ENCODE measurements at regions not wholly inside any gene's neighbourhood (a gene's known extent, or its start where the extent isn't known, plus 50 kb on each side); places are given as distances from the start of the nearest gene placed in this dataset.

GRCh38 chr4:59698041-59698440 lies 1502.1 kb upstream of the ADGRL3 start:
- Histone ChIP-seq H3K9ac (replicated peaks in 1 of 4; ENCODE audit: extremely low read depth in 1 of 4, low read depth in 3 of 4, low read length in 3 of 4) (no peak overlapping the region), H3K9me3 (ENCODE audit: insufficient read depth in 2 of 2, low read depth in 1 of 2, low read length in 1 of 2) (no peaks in the 10 kb centered on the region)
- TF ChIP-seq CBX8 (IDR thresholded peaks at IDR 0.05; ENCODE audit: borderline replicate concordance, low read depth, low read length) (no peak), RAD21 (IDR thresholded peaks at IDR 0.05 in 1 of 2, conservative IDR thresholded peaks at IDR 0.05 in 1 of 2; ENCODE audit: low read depth in 2 of 2, low read length in 2 of 2) (no peak)

More at GRCh38 chr4:59698041-59698440, 1502.1 kb upstream of the ADGRL3 start:
- no peak overlapping the region for H2AK5ac ChIP-seq (ENCODE audit: low read depth, low read length)
- ChIA-PET CTCF (ENCODE audit: partially characterized antibody) (no interaction called here), POLR2A (ENCODE audit: partially characterized antibody) (no interaction called here)
- no peak overlapping the region for H2BK12ac ChIP-seq (ENCODE audit: low read depth, low read length)
- DNase-seq (ENCODE audit: low read depth in 1 of 2, low spot score in 2 of 2) (no peak), FAIRE-seq (no peak)
- H3K23me2 ChIP-seq (ENCODE audit: low read depth, low read length) = no peaks in the 10 kb centered on the region
- H2BK15ac ChIP-seq (ENCODE audit: low read length) = no peak overlapping the region
- H4K5ac ChIP-seq (ENCODE audit: insufficient read length, low read depth, low read length) = no peak overlapping the region
- H3K23ac ChIP-seq (ENCODE audit: insufficient read length) = no peak overlapping the region
- no peak overlapping the region for H3K4me3 ChIP-seq (ENCODE audit: extremely low read depth in 1 of 4, insufficient read depth in 2 of 4, low read depth in 3 of 4, low read length in 4 of 4)
- H2AFZ ChIP-seq (ENCODE audit: low read length) = no peak overlapping the region
- 90% methylated on average over 2 of the region's 2 CpGs; no CpG with 5 or more reads in 1 of the 2 experiments for WGBS, 2 experiments (ENCODE audit: extremely low coverage in 1 of 2, insufficient coverage in 1 of 2, insufficient read length in 1 of 2, insufficient replicate concordance in 2 of 2, low coverage in 1 of 2, low lambda C conversion rate in 2 of 2, missing lambda C conversion rate in 1 of 2)
- H3K18ac ChIP-seq (ENCODE audit: extremely low read depth, low read length) = no peak overlapping the region
- H3K79me1 ChIP-seq (ENCODE audit: low read depth, low read length) = no peaks in the 10 kb centered on the region
- H4K8ac ChIP-seq (ENCODE audit: extremely low read depth, insufficient read depth, low read length) = no peak overlapping the region
- no peak overlapping the region for H4K91ac ChIP-seq (replicated peaks; ENCODE audit: insufficient read length, low read length)
- no peak overlapping the region for H3K14ac ChIP-seq (ENCODE audit: insufficient read length)
- no peaks in the 10 kb centered on the region for H3K4me1 ChIP-seq (replicated peaks in 1 of 4; ENCODE audit: control insufficient read depth in 3 of 4, insufficient read depth in 4 of 4, low read length in 3 of 4)
- H3K27me3 ChIP-seq (replicated peaks in 1 of 4; ENCODE audit: control insufficient read depth in 3 of 4, extremely low read depth in 1 of 4, insufficient read depth in 3 of 4, low read length in 3 of 4) = no peaks in the 10 kb centered on the region
- no peaks in the 10 kb centered on the region for H3K36me3 ChIP-seq (ENCODE audit: control insufficient read depth in 2 of 4, insufficient read depth in 4 of 4, low read length in 3 of 4)
- no peak overlapping the region for H2BK120ac ChIP-seq (replicated peaks; ENCODE audit: low read depth, low read length)
- no peak overlapping the region for H2BK5ac ChIP-seq (ENCODE audit: low read depth, low read length)
- no peak overlapping the region for H3K4ac ChIP-seq (replicated peaks; ENCODE audit: insufficient read length, low read depth, low read length)
- H3K4me2 ChIP-seq (ENCODE audit: insufficient read depth in 1 of 2, low read depth in 2 of 2, low read length in 2 of 2) = no peak overlapping the region
- H3K27ac ChIP-seq (ENCODE audit: low read depth, low read length) = no peak overlapping the region
- no peak overlapping the region for H2BK20ac ChIP-seq (ENCODE audit: low read length)
- H4K20me1 ChIP-seq (replicated peaks in 1 of 2; ENCODE audit: control insufficient read depth in 1 of 2, insufficient read depth in 2 of 2, low read length in 2 of 2) = no peaks in the 10 kb centered on the region
- no peak overlapping the region for H3K56ac ChIP-seq (replicated peaks; ENCODE audit: insufficient read length, low read depth, low read length)
- H3K79me2 ChIP-seq (ENCODE audit: control insufficient read depth in 1 of 2, insufficient read depth in 2 of 2, low read length in 2 of 2) = no peaks in the 10 kb centered on the region
